ENCODE measurements at regions not wholly inside any gene's neighbourhood (a gene's known extent, or its start where the extent isn't known, plus 50 kb on each side); places are given as distances from the start of the nearest gene placed in this dataset.

- no peak for TF ChIP-seq CTCF (IDR thresholded peaks at IDR 0.05 in 4 of 5, conservative IDR thresholded peaks at IDR 0.05 in 1 of 5)
- no peak for TF ChIP-seq POLR2A (IDR thresholded peaks at IDR 0.05)
Measured at GRCh38 chr18:44497311-44497710, 183.4 kb upstream of the SETBP1 start.
